ENCODE measurements at regions not wholly inside any gene's neighbourhood (a gene's known extent, or its start where the extent isn't known, plus 50 kb on each side); places are given as distances from the start of the nearest gene placed in this dataset.

GRCh38 chr14:86961106-86961716, 1031.8 kb downstream of the GALC start:
- TF ChIP-seq CTCF (IDR thresholded peaks at IDR 0.05) (no peak), EP300 (IDR thresholded peaks at IDR 0.05) (no peak), POLR2A (IDR thresholded peaks at IDR 0.05) (no peak)
